ENCODE measurements at regions not wholly inside any gene's neighbourhood (a gene's known extent, or its start where the extent isn't known, plus 50 kb on each side); places are given as distances from the start of the nearest gene placed in this dataset.

GRCh38 chr5:24059006-24059405, 551.6 kb downstream of the PRDM9 start:
- Mint-ChIP-seq H3K27ac (ENCODE audit: unreplicated experiment) (no peak overlapping the region), H3K4me3 (ENCODE audit: unreplicated experiment) (no peak overlapping the region), H3K4me1 (ENCODE audit: low read depth, unreplicated experiment) (no peaks in the 10 kb centered on the region), H3K27me3 (ENCODE audit: insufficient read depth, unreplicated experiment) (no peaks in the 10 kb centered on the region), H3K36me3 (ENCODE audit: insufficient read depth, unreplicated experiment) (no peaks in the 10 kb centered on the region), H3K9me3 (ENCODE audit: unreplicated experiment) (no peaks in the 10 kb centered on the region)
- no peaks in the 10 kb centered on the region for H3K27me3 ChIP-seq (replicated peaks; ENCODE audit: control insufficient read depth, insufficient read depth, low read length)
- no peak for DNase-seq
- no peaks in the 10 kb centered on the region for H3K36me3 ChIP-seq (ENCODE audit: control insufficient read depth, insufficient read depth, low read length)
- H3K9me3 ChIP-seq, result no peaks in the 10 kb centered on the region
- no TSS peak for BruUV-seq (replicated peaks)
- intact Hi-C loops (cut with micrococcal nuclease; ENCODE audit: unreplicated experiment), result no loop called here
- TF ChIP-seq CTCF (IDR thresholded peaks at IDR 0.05; ENCODE audit: insufficient read depth in 1 of 2, low read depth in 1 of 2, low read length in 1 of 2, severe bottlenecking in 1 of 2, unreplicated experiment in 1 of 2), result no peak
- no peaks in the 10 kb centered on the region for H3K4me1 ChIP-seq
- ChIA-PET POLR2A (no interaction called here), CTCF (no interaction called here)
- H3K4me3 ChIP-seq (ENCODE audit: low read depth, low read length), result no peak overlapping the region

GRCh38 chr5:24059716-24060115, 552.3 kb downstream of the PRDM9 start:
- Mint-ChIP-seq H3K4me1 (ENCODE audit: low read depth, unreplicated experiment) (no peaks in the 10 kb centered on the region), H3K27me3 (ENCODE audit: insufficient read depth, unreplicated experiment) (no peaks in the 10 kb centered on the region), H3K27ac (ENCODE audit: unreplicated experiment) (no peak overlapping the region), H3K9me3 (ENCODE audit: unreplicated experiment) (no peaks in the 10 kb centered on the region), H3K4me3 (ENCODE audit: unreplicated experiment) (no peak overlapping the region), H3K36me3 (ENCODE audit: insufficient read depth, unreplicated experiment) (no peaks in the 10 kb centered on the region)
- Histone ChIP-seq H3K36me3 (ENCODE audit: control insufficient read depth, insufficient read depth, low read length) (no peaks in the 10 kb centered on the region), H3K9me3 (no peaks in the 10 kb centered on the region), H3K4me3 (ENCODE audit: low read depth, low read length) (no peak overlapping the region), H3K4me1 (no peaks in the 10 kb centered on the region), H3K27me3 (replicated peaks; ENCODE audit: control insufficient read depth, insufficient read depth, low read length) (no peaks in the 10 kb centered on the region)
- CTCF ChIA-PET, result no interaction called here
- no TSS peak for BruUV-seq (replicated peaks)
- POLR2A ChIA-PET, result no interaction called here
- intact Hi-C loops (cut with micrococcal nuclease; ENCODE audit: unreplicated experiment), result no loop called here
- no peak for DNase-seq
- TF ChIP-seq CTCF (IDR thresholded peaks at IDR 0.05; ENCODE audit: insufficient read depth in 1 of 2, low read depth in 1 of 2, low read length in 1 of 2, severe bottlenecking in 1 of 2, unreplicated experiment in 1 of 2), result no peak

GRCh38 chr5:24065779-24066178, 558.4 kb downstream of the PRDM9 start:
- Histone ChIP-seq H3K4me3 (ENCODE audit: low read depth, low read length) (no peak overlapping the region), H3K36me3 (ENCODE audit: control insufficient read depth, insufficient read depth, low read length) (no peaks in the 10 kb centered on the region), H3K27me3 (replicated peaks; ENCODE audit: control insufficient read depth, insufficient read depth, low read length) (no peaks in the 10 kb centered on the region), H3K4me1 (no peaks in the 10 kb centered on the region), H3K9me3 (no peaks in the 10 kb centered on the region)
- no peaks in the 10 kb centered on the region for H3K4me1 Mint-ChIP-seq (ENCODE audit: low read depth, unreplicated experiment)
- DNase-seq, result no peak
- H3K27ac Mint-ChIP-seq (ENCODE audit: unreplicated experiment), result no peak overlapping the region
- H3K36me3 Mint-ChIP-seq (ENCODE audit: insufficient read depth, unreplicated experiment), result no peaks in the 10 kb centered on the region
- no TSS peak for BruUV-seq (replicated peaks)
- POLR2A ChIA-PET, result no interaction called here
- TF ChIP-seq CTCF (IDR thresholded peaks at IDR 0.05; ENCODE audit: insufficient read depth in 1 of 2, low read depth in 1 of 2, low read length in 1 of 2, severe bottlenecking in 1 of 2, unreplicated experiment in 1 of 2), result no peak
- H3K27me3 Mint-ChIP-seq (ENCODE audit: insufficient read depth, unreplicated experiment), result no peaks in the 10 kb centered on the region
- H3K9me3 Mint-ChIP-seq (ENCODE audit: unreplicated experiment), result peaks cover 9% of the 10 kb centered on the region
- intact Hi-C loops (cut with micrococcal nuclease; ENCODE audit: unreplicated experiment), result no loop called here
- no peak overlapping the region for H3K4me3 Mint-ChIP-seq (ENCODE audit: unreplicated experiment)
- CTCF ChIA-PET, result no interaction called here

Data from Caco-2 (cell line).